ENCODE measurements at regions not wholly inside any gene's neighbourhood (a gene's known extent, or its start where the extent isn't known, plus 50 kb on each side); places are given as distances from the start of the nearest gene placed in this dataset.
"Not testable (repeated sequence)": the region's sequence is repeated elsewhere in the genome, so short reads cannot be mapped to it uniquely, and the experiment has no call there.

DNA sequence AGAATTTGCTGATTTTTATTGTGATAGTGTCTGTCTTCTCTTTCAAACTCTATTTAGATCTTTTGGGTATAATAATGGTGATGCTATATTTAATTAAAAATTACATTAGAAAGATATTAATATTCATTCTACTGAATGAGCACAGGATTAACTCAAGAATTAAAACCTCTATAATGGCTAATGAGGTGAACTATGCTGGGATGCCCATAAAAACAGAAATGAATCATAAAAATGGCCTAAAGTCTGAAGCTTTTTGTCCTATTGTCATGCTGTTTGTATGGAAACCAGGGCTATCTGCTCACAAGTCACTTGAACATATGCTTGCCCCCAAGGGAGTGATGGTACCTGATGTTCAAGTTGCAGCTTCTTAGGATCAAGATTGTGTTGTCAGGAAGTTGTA lies 76.2 kb upstream of the ICA1 start:
- no peak for DNase-seq (ENCODE audit: low read depth)
- TF ChIP-seq, protein P1, sequence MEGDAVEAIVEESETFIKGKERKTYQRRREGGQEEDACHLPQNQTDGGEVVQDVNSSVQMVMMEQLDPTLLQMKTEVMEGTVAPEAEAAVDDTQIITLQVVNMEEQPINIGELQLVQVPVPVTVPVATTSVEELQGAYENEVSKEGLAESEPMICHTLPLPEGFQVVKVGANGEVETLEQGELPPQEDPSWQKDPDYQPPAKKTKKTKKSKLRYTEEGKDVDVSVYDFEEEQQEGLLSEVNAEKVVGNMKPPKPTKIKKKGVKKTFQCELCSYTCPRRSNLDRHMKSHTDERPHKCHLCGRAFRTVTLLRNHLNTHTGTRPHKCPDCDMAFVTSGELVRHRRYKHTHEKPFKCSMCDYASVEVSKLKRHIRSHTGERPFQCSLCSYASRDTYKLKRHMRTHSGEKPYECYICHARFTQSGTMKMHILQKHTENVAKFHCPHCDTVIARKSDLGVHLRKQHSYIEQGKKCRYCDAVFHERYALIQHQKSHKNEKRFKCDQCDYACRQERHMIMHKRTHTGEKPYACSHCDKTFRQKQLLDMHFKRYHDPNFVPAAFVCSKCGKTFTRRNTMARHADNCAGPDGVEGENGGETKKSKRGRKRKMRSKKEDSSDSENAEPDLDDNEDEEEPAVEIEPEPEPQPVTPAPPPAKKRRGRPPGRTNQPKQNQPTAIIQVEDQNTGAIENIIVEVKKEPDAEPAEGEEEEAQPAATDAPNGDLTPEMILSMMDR (conservative IDR thresholded peaks at IDR 0.05; ENCODE audit: control insufficient read depth, insufficient read depth, low read depth, low read length), result no peak

DNA sequence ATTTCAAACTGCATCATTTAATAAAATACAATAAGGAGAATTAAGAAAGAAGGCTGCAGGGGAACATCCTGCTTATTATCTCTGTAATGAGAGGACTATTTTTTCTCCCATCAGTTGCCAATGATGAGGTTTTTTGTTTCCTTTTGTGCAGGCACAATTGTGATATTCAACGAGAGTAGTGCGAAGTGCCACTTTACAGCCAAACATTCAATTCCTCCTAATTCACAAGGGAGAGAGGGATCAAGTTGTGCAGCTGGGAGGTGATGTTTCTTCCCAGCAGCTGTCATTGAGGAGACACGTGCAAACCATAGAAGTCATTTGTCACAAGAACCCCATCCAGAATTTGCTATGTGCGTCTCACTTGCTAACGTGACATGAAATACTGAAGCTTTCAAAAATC lies 81.6 kb upstream of the ICA1 start:
- TF ChIP-seq, protein P1 (conservative IDR thresholded peaks at IDR 0.05; ENCODE audit: control insufficient read depth, insufficient read depth, low read depth, low read length), result no peak
- H3K4me3 ChIP-seq (ENCODE audit: control insufficient read depth, low read depth, low read length), result no peak overlapping the region
- DNase-seq (ENCODE audit: low read depth), result no peak

More for the DNA sequence above, 76.2 kb upstream of the ICA1 start:
- H3K4me3 ChIP-seq (ENCODE audit: control insufficient read depth, low read depth, low read length), result no peak overlapping the region

DNA sequence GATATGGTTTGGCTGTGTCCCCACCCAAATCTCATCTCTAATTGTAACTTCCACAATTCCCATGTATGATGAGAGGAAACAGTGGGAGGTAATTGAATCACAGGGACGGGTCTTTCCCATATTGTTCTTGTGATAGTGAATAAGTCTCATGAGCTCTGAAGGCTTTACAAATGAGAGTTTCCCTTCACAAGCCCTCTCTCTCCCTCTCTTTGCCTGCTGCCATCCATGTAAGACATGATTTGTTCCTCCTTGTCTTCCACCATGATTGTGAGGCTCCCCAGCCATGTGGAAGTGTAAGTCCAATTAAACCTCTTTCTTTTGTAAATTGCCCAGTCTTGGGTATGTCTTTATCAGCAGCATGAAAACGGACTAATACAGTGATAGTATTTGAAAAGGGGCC lies 85.4 kb upstream of the ICA1 start:
- H3K4me3 ChIP-seq (ENCODE audit: control insufficient read depth, low read depth, low read length); DNase-seq (ENCODE audit: low read depth): not testable (repeated sequence)

DNA sequence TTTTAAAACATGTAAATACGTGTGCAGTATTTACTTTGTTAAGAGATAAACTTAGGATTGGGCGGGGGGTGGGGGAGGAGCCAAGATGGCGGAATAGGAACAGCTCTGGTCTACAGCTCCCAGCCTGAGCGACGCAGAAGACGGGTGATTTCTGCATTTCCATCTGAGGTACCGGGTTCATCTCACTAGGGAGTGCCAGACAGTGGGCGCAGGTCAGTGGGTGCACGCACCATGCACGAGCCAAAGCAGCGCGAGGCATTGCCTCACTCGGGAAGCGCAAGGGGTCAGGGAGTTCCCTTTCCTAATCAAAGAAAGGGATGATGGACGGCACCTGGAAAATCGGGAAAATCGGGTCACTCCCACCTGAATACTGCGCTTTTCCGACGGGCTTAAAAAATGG lies 81.8 kb upstream of the NXPH1 start:
- H3K4me3 ChIP-seq (ENCODE audit: control insufficient read depth, low read depth, low read length); DNase-seq (ENCODE audit: low read depth): not testable (repeated sequence)

DNA sequence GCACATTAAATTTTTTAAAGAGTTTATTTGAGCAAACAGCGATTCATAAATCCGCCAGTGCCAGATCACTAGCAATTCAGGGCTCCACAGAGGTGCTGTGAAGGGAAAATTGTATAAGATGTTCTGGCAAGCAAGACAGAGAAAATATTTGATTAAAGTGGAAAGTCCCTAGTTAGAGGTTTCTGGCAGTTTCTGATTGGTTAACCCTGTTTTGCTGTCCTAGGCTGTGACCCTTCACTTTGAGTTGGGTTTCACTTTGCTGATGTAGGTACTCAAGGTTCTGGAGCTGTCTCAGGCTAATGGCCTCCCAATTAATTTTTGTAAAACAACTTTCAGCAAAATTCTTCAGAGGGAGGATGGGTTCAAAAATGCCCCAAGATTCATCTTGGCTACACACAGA lies 79.4 kb upstream of the NXPH1 start:
- TF ChIP-seq, protein P1 (conservative IDR thresholded peaks at IDR 0.05; ENCODE audit: control insufficient read depth, insufficient read depth, low read depth, low read length), result no peak
- H3K4me3 ChIP-seq (ENCODE audit: control insufficient read depth, low read depth, low read length), result no peak overlapping the region
- DNase-seq (ENCODE audit: low read depth), result no peak

DNA sequence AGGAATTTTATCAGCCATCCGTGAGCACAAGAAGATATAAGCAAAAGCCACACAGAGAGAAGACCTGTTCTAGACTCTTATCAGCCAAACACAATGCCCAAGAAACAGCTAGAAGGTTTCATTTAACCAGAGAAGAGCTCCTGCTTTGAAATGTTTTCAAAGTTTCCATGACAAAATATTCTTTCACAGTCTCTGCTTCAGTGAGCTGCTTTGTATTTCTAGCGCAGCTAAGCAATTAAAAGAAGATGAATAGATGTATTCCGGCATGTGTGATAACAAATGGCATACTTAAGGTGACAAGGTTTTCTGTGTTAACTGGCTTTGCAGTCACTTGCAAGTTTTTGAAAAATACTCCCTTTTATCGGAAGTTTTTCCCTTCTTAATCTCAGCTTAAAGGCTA lies 78.9 kb upstream of the NXPH1 start:
- DNase-seq (ENCODE audit: low read depth), result no peak
- TF ChIP-seq, protein P1 (conservative IDR thresholded peaks at IDR 0.05; ENCODE audit: control insufficient read depth, insufficient read depth, low read depth, low read length), result no peak
- H3K4me3 ChIP-seq (ENCODE audit: control insufficient read depth, low read depth, low read length), result no peak overlapping the region

DNA sequence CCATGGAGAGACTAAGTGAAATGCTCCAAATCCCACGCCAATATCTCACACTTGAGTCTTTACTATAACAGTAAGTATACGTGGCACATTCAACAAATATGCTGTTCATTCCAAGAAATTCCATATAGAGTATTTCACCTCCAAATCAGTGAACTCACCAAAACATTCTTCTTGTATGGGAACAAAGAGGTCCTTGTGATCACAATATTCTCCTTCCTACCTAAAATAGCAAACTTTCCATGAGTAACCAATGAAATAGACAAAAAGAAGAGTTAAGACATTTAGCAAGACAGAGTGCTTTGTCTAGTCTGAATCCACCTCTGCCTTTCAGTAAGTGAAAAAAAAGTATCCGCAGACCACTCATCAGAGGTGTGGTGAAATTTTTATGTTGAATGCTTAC lies 77.3 kb upstream of the NXPH1 start:
- TF ChIP-seq, protein P1 (conservative IDR thresholded peaks at IDR 0.05; ENCODE audit: control insufficient read depth, insufficient read depth, low read depth, low read length), result no peak
- no peak for DNase-seq (ENCODE audit: low read depth)
- no peak overlapping the region for H3K4me3 ChIP-seq (ENCODE audit: control insufficient read depth, low read depth, low read length)

DNA sequence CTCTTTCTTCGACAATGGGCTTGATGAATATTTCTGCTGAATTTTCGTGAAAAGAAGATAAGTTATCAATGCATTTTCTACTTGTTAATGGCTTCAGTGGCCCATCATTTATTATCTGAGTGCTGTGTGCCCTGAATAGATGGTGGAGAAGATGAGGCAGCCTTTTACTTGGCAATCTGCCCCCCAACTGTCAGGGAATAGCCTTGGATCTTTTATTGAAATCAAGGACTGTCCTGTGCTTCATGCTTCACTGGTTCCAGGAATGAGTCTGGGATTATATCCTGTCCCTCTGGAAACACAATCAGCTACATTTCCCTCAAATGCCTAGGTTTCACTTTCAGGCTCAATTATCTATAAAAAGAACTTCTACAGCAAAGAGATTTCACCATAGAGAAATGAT lies 75.9 kb upstream of the NXPH1 start:
- DNase-seq (ENCODE audit: low read depth), result no peak
- H3K4me3 ChIP-seq (ENCODE audit: control insufficient read depth, low read depth, low read length), result no peak overlapping the region
- TF ChIP-seq, protein P1 (conservative IDR thresholded peaks at IDR 0.05; ENCODE audit: control insufficient read depth, insufficient read depth, low read depth, low read length), result no peak

Data from fibroblast of mammary gland (primary cell).